Thymus (tissue), 11 donors: ENCODE measurements at regions not wholly inside any gene's neighbourhood (a gene's known extent, or its start where the extent isn't known, plus 50 kb on each side); places are given as distances from the start of the nearest gene placed in this dataset.
"Not testable (repeated sequence)": the region's sequence is repeated elsewhere in the genome, so short reads cannot be mapped to it uniquely, and the experiment has no call there.

Experiments
- DNase-seq, 9 donors: peaks; one replicate each; pipeline ENCODE4 v3.0.0-alpha.2; 2013; ENCODE audit warnings: low spot score in 9 of 9, low read depth in 6 of 9, missing footprints in 1 of 9
- H3K27ac ChIP-seq, 2 donors: one replicate each; pipeline ENCODE4 v1.5.1; 2013; ENCODE audit warnings: control low read depth in 1 of 2, low read depth in 1 of 2, low read length in 1 of 2, mild to moderate bottlenecking in 1 of 2, moderate library complexity in 1 of 2
- H3K27me3 ChIP-seq, 2 donors: one replicate each; pipeline ENCODE4 v1.5.1; 2013; ENCODE audit warnings: low read length in 1 of 2; ENCODE audit not compliant: control insufficient read depth in 2 of 2, insufficient read depth in 1 of 2
- H3K36me3 ChIP-seq, 2 donors: one replicate each; pipeline ENCODE4 v1.5.1; 2013; ENCODE audit warnings: low read length in 1 of 2, mild to moderate bottlenecking in 1 of 2, moderate library complexity in 1 of 2; ENCODE audit not compliant: control insufficient read depth in 2 of 2, insufficient read depth in 2 of 2
- H3K4me1 ChIP-seq, 2 donors: one replicate each; pipeline ENCODE4 v1.5.1; 2013; ENCODE audit warnings: low read length in 2 of 2; ENCODE audit not compliant: control insufficient read depth in 2 of 2, insufficient read depth in 2 of 2
- H3K4me3 ChIP-seq, 2 donors: one replicate each; pipeline ENCODE4 v1.5.1; 2013; ENCODE audit warnings: low read length in 2 of 2, control low read depth in 1 of 2, mild to moderate bottlenecking in 1 of 2
- H3K9me3 ChIP-seq, 2 donors: one replicate each; pipeline ENCODE4 v1.5.1; 2013; ENCODE audit warnings: low read length in 1 of 2, mild to moderate bottlenecking in 1 of 2; ENCODE audit not compliant: control insufficient read depth in 2 of 2, insufficient read depth in 1 of 2
- WGBS: extraction: QIAGEN DNeasy Blood & Tissue Kit; methylation state at CpG from one replicate; pipeline ENCODE4 v1.1.7; 2013; 5-methylcytosine and 5-hydroxymethylcytosine counted together
- donor health status: healthy.

GRCh38 chr5:88644676-88645075 is 238.3 kb downstream of the MEF2C start:
- H3K27ac ChIP-seq: no peak overlapping the region
- H3K4me1 ChIP-seq: no peaks in the 10 kb centered on the region
- no peaks in the 10 kb centered on the region for H3K27me3 ChIP-seq
- WGBS: 88% methylated on average over 3 of the region's 3 CpGs
- H3K4me3 ChIP-seq: no peak overlapping the region
- no peak for DNase-seq
- H3K36me3 ChIP-seq: no peaks in the 10 kb centered on the region
- H3K9me3 ChIP-seq: no peaks in the 10 kb centered on the region

- no peak for DNase-seq
- Histone ChIP-seq H3K4me3 (no peak overlapping the region), H3K27me3 (no peaks in the 10 kb centered on the region), H3K4me1 (no peaks in the 10 kb centered on the region), H3K36me3 (no peaks in the 10 kb centered on the region), H3K27ac (no peak overlapping the region), H3K9me3 (no peaks in the 10 kb centered on the region)
Observed at GRCh38 chr5:88643315-88643714, 239.7 kb downstream of the MEF2C start.

GRCh38 chr5:88634014-88634413 is 249.0 kb downstream of the MEF2C start:
- H3K27me3 ChIP-seq: no peaks in the 10 kb centered on the region
- no peaks in the 10 kb centered on the region for H3K9me3 ChIP-seq
- no peak overlapping the region for H3K4me3 ChIP-seq
- H3K4me1 ChIP-seq: no peaks in the 10 kb centered on the region
- 61% methylated on average over 2 of the region's 2 CpGs for WGBS
- H3K36me3 ChIP-seq: no peaks in the 10 kb centered on the region
- DNase-seq: no peak
- H3K27ac ChIP-seq: no peak overlapping the region

- H3K27ac ChIP-seq, DNase-seq, H3K36me3 ChIP-seq, H3K4me3 ChIP-seq, H3K4me1 ChIP-seq, H3K9me3 ChIP-seq, H3K27me3 ChIP-seq: not testable (repeated sequence)
- 97% methylated on average over 5 of the region's 5 CpGs for WGBS
Observed at GRCh38 chr5:88622890-88623289, 260.1 kb downstream of the MEF2C start.

GRCh38 chr5:88615767-88616166 is 267.2 kb downstream of the MEF2C start:
- not testable (repeated sequence) for DNase-seq, H3K9me3 ChIP-seq, H3K27me3 ChIP-seq, H3K36me3 ChIP-seq, H3K27ac ChIP-seq, H3K4me1 ChIP-seq, H3K4me3 ChIP-seq
- WGBS: 90% methylated on average over 7 of the region's 32 CpGs

GRCh38 chr5:88613051-88613450 is 269.9 kb downstream of the MEF2C start:
- no peak for DNase-seq
- Histone ChIP-seq H3K9me3 (no peaks in the 10 kb centered on the region), H3K4me1 (no peaks in the 10 kb centered on the region), H3K36me3 (no peaks in the 10 kb centered on the region), H3K27me3 (no peaks in the 10 kb centered on the region), H3K4me3 (no peak overlapping the region), H3K27ac (no peak overlapping the region)

- DNase-seq: no peak
- no peaks in the 10 kb centered on the region for H3K36me3 ChIP-seq
- 94% methylated on average over 3 of the region's 3 CpGs for whole genome bisulfite sequencing
- no peak overlapping the region for H3K4me3 ChIP-seq
- H3K27me3 ChIP-seq: no peaks in the 10 kb centered on the region
- no peak overlapping the region for H3K27ac ChIP-seq
- H3K4me1 ChIP-seq: no peaks in the 10 kb centered on the region
- no peaks in the 10 kb centered on the region for H3K9me3 ChIP-seq
Observed at GRCh38 chr5:88610586-88610985, 272.4 kb downstream of the MEF2C start.

- Histone ChIP-seq H3K36me3 (no peaks in the 10 kb centered on the region), H3K4me3 (no peak overlapping the region), H3K27me3 (no peaks in the 10 kb centered on the region), H3K27ac (no peak overlapping the region), H3K9me3 (no peaks in the 10 kb centered on the region), H3K4me1 (no peaks in the 10 kb centered on the region)
- 89% methylated on average over 1 of the region's 1 CpG for WGBS
- DNase-seq: no peak
Observed at GRCh38 chr5:88607492-88607891, 275.5 kb downstream of the MEF2C start.

GRCh38 chr5:88606626-88607025 is 276.4 kb downstream of the MEF2C start:
- Histone ChIP-seq H3K4me1 (no peaks in the 10 kb centered on the region), H3K27ac (no peak overlapping the region), H3K27me3 (no peaks in the 10 kb centered on the region), H3K4me3 (no peak overlapping the region), H3K9me3 (no peaks in the 10 kb centered on the region), H3K36me3 (no peaks in the 10 kb centered on the region)
- no peak for DNase-seq
- WGBS: 95% methylated on average over 5 of the region's 5 CpGs

- 81% methylated on average over 1 of the region's 1 CpG for WGBS
- no peaks in the 10 kb centered on the region for H3K36me3 ChIP-seq
- H3K9me3 ChIP-seq: no peaks in the 10 kb centered on the region
- DNase-seq: no peak
- no peaks in the 10 kb centered on the region for H3K4me1 ChIP-seq
- no peak overlapping the region for H3K27ac ChIP-seq
- no peak overlapping the region for H3K4me3 ChIP-seq
- H3K27me3 ChIP-seq: no peaks in the 10 kb centered on the region
Observed at GRCh38 chr5:88606173-88606572, 276.8 kb downstream of the MEF2C start.
